IgD-negative memory B cell (primary cell): ENCODE measurements at regions not wholly inside any gene's neighbourhood (a gene's known extent, or its start where the extent isn't known, plus 50 kb on each side); places are given as distances from the start of the nearest gene placed in this dataset.
A peak's percentile ranks its signal among the peaks of the same experiment; 100 is the strongest.
"Not testable (repeated sequence)": the region's sequence is repeated elsewhere in the genome, so short reads cannot be mapped to it uniquely, and the experiment has no call there.

Experiments used
- H3K27ac Mint-ChIP-seq, 3 donors: one replicate each; pipeline ENCODE4 v1.8.0; 2020 to 2022; ENCODE audit warnings: mild to moderate bottlenecking in 3 of 3, mixed read lengths in 3 of 3, moderate library complexity in 1 of 3
- H3K27me3 Mint-ChIP-seq: one replicate; pipeline ENCODE4 v1.8.0; 2021; ENCODE audit warnings: mixed read lengths
- H3K36me3 Mint-ChIP-seq: one replicate; pipeline ENCODE4 v1.8.0; 2020; ENCODE audit warnings: mild to moderate bottlenecking, mixed read lengths
- H3K4me1 Mint-ChIP-seq, 3 donors: one replicate each; pipeline ENCODE4 v1.8.0; 2020 to 2022; ENCODE audit warnings: mixed read lengths in 3 of 3, mild to moderate bottlenecking in 1 of 3
- H3K4me3 Mint-ChIP-seq, 4 donors: one replicate each; pipeline ENCODE4 v1.8.0; 2020 to 2022; ENCODE audit warnings: mild to moderate bottlenecking in 4 of 4, mixed read lengths in 4 of 4, moderate library complexity in 3 of 4
- H3K9me3 Mint-ChIP-seq, 3 donors: one replicate each; pipeline ENCODE4 v1.8.0; 2020 to 2021; ENCODE audit warnings: mixed read lengths in 3 of 3, mild to moderate bottlenecking in 1 of 3

DNA sequence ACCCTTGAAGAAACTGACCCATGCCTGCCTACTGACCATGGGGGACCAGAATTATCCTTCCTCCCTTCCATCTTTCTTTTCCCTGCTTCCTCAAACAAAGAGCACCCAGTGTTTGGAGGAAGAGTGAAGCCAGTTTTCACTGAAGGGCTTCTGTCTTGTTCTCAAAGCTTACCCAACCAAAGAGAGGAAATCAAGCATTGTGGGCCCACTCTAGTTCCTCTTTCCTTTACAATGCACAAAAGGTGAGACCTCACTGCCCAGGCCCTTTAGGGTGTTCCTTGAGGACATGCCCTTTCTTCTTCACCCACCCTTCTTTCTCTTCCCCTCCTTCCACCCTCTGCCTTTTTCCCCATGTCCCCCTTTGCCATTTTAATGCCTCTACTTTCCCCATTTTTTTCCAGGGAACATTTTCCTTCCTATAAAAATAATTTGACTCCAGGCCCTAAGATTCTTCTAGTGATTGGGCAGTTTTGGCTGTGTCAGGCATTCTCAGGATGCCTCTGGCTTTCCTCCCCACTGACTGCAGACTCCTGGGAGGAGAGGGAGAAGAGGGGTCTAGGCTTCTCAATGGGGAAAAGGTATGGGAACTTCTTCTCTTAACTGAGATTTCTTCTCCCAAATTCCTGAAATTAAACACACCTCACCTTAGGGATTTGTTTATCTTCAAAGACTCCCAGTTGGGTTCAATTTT lies 126.6 kb upstream of the RMDN2 start:
- Mint-ChIP-seq H3K27me3 (no peaks in the 10 kb centered on the region), H3K4me3 (peak overlapping the region in 1 of 4 donors; percentile 61), H3K4me1 (peaks cover 7 to 12% (median 12%) of the 10 kb centered on the region in 3 donors), H3K9me3 (peaks cover 0 to 2% (median 0%) of the 10 kb centered on the region in 3 donors), H3K36me3 (no peaks in the 10 kb centered on the region), H3K27ac (peak overlapping the region in 2 of 3 donors; percentile 18)

DNA sequence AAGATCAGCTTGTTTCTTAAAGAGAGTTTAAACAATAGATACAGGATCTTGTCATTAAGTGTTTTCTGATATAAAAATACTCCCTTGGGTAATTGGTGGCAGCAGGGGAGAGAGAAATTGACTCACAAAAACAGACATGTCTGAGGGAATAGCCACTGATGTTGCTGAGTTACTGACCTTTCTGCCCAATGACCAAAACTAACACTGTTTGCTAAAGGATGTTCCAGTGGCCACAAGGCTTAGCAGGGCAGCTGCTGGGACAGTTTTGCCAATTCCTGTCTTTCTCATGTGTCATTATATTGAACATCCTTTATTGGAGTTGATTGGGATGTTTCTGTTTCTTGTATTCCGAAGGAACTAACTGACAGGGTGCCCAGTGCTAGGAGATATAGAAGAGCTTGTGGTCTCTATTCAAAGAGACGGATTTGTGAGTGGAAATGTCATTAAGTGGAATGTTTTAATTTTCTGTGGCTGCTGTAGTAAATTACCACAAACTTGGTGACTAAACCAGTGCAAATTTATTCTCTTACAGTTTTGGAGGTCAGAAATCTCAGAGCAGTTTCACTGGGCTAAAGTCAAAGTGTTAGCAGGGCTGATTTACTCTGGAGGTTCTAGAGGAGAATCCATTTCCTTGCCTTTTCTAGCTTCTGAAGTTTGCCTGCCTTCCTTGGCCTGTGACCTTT lies 124.8 kb upstream of the RMDN2 start:
- H3K9me3 Mint-ChIP-seq: no peaks in the 10 kb centered on the region
- H3K27ac Mint-ChIP-seq: peak overlapping the region in 1 of 3 donors; percentile 22
- no peaks in the 10 kb centered on the region for H3K36me3 Mint-ChIP-seq
- H3K27me3 Mint-ChIP-seq: no peaks in the 10 kb centered on the region
- H3K4me1 Mint-ChIP-seq: peaks cover 7 to 12% (median 12%) of the 10 kb centered on the region in 3 donors
- no peak overlapping the region for H3K4me3 Mint-ChIP-seq

- peaks cover 0 to 7% (median 0%) of the 10 kb centered on the region in 3 donors for H3K9me3 Mint-ChIP-seq
Measured at GRCh38 chr2:37802211-37802752, 122.8 kb upstream of the RMDN2 start.

DNA sequence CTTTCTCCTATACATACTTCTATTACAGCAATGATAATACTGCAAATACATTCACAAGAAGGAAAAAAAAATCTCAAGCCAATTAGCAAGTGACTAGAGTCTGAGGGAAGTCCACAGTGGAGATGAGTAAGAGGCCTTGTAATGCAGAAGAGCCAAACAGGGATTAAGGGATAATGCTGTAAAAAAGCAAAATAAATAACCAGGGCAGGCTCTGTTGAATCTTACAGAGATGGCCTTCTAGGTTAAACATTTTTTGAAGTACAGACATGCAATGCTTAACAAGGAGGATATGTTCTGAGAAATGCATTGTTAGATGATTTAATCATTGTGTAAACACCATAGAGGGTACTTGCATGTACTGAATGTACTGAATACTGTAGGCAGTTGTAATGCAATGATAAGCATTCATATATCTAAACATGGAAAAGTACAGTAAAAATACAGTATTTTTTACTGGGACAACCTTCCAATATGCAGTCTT lies 122.1 kb upstream of the RMDN2 start:
- Mint-ChIP-seq H3K27me3 (no peaks in the 10 kb centered on the region), H3K9me3 (peaks cover 0 to 9% (median 0%) of the 10 kb centered on the region in 3 donors), H3K4me1 (peaks cover 7 to 10% (median 9%) of the 10 kb centered on the region in 3 donors), H3K27ac (peak overlapping the region in 1 of 3 donors; percentile 0), H3K4me3 (no peak overlapping the region), H3K36me3 (no peaks in the 10 kb centered on the region)

More at GRCh38 chr2:37802211-37802752, 122.8 kb upstream of the RMDN2 start:
- no peaks in the 10 kb centered on the region for H3K36me3 Mint-ChIP-seq
- H3K4me3 Mint-ChIP-seq: no peak overlapping the region
- peaks cover 7 to 12% (median 11%) of the 10 kb centered on the region in 3 donors for H3K4me1 Mint-ChIP-seq
- H3K27me3 Mint-ChIP-seq: no peaks in the 10 kb centered on the region
- peak overlapping the region in 1 of 3 donors; percentile 0 for H3K27ac Mint-ChIP-seq

DNA sequence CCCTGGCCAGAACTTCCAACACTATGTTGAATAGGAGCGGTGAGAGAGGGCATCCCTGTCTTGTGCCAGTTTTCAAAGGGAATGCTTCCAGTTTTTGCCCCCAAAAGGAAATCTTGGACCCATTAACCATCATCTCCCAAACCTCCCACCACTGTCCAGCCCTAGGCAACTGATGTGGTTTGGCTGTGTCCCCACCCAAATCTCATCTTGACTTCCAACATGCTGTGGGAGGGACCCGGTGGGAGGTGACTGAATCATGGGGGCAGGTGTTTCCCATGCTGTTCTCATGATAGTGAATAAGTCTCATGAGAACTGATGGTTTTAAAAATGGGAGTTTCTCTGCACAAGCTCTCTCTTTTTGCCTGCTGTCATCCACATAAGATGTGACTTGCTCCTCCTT lies 119.1 kb upstream of the RMDN2 start:
- not testable (repeated sequence) for H3K4me1 Mint-ChIP-seq, H3K4me3 Mint-ChIP-seq, H3K27ac Mint-ChIP-seq, H3K36me3 Mint-ChIP-seq, H3K27me3 Mint-ChIP-seq, H3K9me3 Mint-ChIP-seq

GRCh38 chr2:37809525-37809924 lies 115.6 kb upstream of the RMDN2 start:
- Mint-ChIP-seq H3K4me3 (no peak overlapping the region), H3K27ac (no peak overlapping the region), H3K9me3 (peaks cover 0 to 9% (median 5%) of the 10 kb centered on the region in 3 donors), H3K4me1 (peaks cover 0 to 8% (median 5%) of the 10 kb centered on the region in 3 donors), H3K27me3 (peaks cover 2% of the 10 kb centered on the region), H3K36me3 (no peaks in the 10 kb centered on the region)

DNA sequence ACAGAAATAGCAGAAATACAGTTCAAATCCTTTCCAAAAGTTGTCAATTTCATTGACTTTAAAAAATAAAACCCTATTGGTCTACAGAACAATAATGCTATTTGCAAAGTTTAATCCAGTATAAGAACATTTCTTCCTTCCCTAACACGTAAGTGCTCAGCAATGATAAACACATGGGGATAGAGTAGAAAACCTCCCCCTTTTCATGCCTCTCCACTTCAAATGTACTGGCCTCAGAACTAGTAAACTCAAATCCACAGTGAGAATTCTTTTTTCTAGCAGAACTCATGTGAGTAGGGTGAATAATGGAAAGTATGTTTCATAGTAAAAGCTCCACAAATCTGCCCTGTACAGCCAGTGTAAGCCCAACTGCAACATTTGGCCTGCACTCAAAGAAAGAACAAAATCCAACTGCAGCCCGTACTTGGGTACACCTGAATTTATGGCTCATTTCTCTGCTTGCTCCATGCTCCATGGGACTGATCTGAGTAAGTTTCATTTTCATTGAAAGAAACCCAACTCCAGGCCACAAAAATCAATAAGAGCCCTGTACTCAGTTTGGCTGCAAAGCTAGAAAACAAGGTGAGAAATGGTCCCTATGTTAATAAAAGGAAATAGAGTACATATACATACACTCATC lies 115.0 kb upstream of the RMDN2 start:
- Mint-ChIP-seq H3K4me1 (peaks cover 0 to 8% (median 5%) of the 10 kb centered on the region in 3 donors), H3K27me3 (peaks cover 2% of the 10 kb centered on the region), H3K4me3 (no peak overlapping the region), H3K9me3 (peaks cover 0 to 9% (median 5%) of the 10 kb centered on the region in 3 donors), H3K36me3 (no peaks in the 10 kb centered on the region), H3K27ac (no peak overlapping the region)

DNA sequence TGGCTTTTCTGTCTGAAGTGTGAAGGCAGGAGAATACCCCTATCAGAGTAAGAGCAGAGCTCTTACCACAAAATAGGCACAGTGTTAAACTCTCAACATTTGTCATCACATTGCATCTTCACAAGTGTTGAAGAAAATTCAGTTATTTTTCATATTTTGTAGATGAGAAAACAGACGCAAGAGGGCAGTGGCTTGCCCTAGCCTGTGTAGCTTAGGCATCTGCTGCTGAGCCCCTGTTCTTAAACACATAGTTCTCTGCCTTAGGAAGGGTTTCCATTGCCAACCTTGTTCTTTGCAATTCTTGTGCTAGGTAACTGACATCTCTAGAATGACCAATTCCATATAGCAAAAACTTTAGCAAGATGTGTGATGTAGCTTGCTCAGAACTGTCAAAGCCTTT lies 112.7 kb upstream of the RMDN2 start:
- Mint-ChIP-seq H3K4me1 (peaks cover 0 to 8% (median 5%) of the 10 kb centered on the region in 3 donors), H3K4me3 (no peak overlapping the region)

GRCh38 chr2:37812941-37813730 lies 112.0 kb upstream of the RMDN2 start:
- Mint-ChIP-seq H3K36me3 (no peaks in the 10 kb centered on the region), H3K27ac (no peak overlapping the region), H3K9me3 (peaks cover 0 to 9% (median 0%) of the 10 kb centered on the region in 3 donors), H3K4me3 (no peak overlapping the region), H3K27me3 (peaks cover 2% of the 10 kb centered on the region), H3K4me1 (peaks cover 0 to 8% (median 5%) of the 10 kb centered on the region in 3 donors)

More for the DNA sequence above, 112.7 kb upstream of the RMDN2 start:
- Mint-ChIP-seq H3K27ac (no peak overlapping the region), H3K27me3 (peaks cover 2% of the 10 kb centered on the region), H3K9me3 (peaks cover 0 to 9% (median under 1%) of the 10 kb centered on the region in 3 donors), H3K36me3 (no peaks in the 10 kb centered on the region)

DNA sequence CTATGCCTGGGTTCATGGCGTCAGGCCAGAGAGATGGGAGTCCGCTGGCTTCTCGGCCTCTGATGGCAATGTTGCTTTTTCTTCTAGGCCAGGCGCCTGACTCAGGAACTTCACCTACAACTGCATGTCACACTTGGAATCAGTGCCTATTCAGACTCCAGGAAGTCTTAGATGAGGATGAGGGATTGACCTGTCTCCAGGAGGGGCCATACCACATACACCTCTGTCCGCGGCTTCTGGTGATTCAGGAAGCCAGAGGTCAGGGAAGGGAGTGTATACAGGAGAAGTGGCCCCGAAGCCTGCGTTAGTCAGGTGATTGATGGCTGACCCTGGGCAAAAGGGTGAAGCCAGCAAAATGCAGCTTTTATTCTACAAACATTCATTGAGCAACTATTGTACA lies 109.1 kb upstream of the RMDN2 start:
- Mint-ChIP-seq H3K9me3 (peaks cover 0 to 8% (median 4%) of the 10 kb centered on the region in 3 donors), H3K36me3 (no peaks in the 10 kb centered on the region), H3K4me3 (no peak overlapping the region), H3K4me1 (no peaks in the 10 kb centered on the region), H3K27me3 (no peaks in the 10 kb centered on the region), H3K27ac (no peak overlapping the region)

DNA sequence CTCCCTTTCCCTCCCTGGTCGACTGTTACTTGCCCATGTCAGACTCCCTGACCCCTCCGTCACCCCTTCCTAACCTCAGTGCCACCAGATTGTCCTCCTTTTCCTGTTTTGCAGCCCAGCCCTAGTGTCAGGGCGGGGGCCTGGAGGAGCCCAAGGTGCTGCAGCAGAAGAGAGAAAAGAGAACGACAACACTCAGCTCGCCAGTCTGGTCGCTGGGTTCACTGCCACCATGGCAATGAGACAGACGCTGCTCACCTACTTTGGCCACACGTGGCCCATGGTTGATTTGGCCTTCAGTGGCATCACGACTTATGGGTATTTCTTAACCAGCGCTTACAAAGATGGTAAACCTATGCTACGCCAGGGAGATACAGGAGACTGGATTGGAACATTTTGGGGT lies 108.4 kb upstream of the RMDN2 start:
- H3K9me3 Mint-ChIP-seq: peaks cover 0 to 10% (median 4%) of the 10 kb centered on the region in 3 donors
- H3K27me3 Mint-ChIP-seq: no peaks in the 10 kb centered on the region
- no peak overlapping the region for H3K27ac Mint-ChIP-seq
- H3K4me3 Mint-ChIP-seq: no peak overlapping the region
- H3K4me1 Mint-ChIP-seq: no peaks in the 10 kb centered on the region
- H3K36me3 Mint-ChIP-seq: no peaks in the 10 kb centered on the region

DNA sequence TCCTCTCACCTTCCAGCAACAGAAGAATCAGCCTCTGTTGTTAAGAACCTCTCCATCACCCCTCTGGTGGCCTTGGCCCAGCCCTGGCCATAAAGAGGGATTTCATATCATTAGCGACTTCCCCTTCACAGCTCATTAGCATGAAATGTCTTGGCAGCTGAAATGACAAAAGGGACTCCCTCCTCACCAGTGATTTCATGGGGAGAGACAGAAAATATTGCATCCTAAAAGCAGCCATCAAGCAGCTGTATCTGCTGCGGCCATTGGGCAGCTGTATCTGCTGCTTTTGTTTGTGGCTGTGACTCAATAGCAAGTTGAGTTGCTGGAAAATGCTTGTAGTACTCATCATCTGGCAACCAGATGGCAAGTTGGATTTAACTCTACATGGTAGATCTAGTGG lies 105.9 kb upstream of the RMDN2 start:
- Mint-ChIP-seq H3K4me1 (peaks cover 8 to 10% (median 9%) of the 10 kb centered on the region in 3 donors), H3K4me3 (no peak overlapping the region), H3K36me3 (no peaks in the 10 kb centered on the region), H3K9me3 (peaks cover 0 to 10% (median 4%) of the 10 kb centered on the region in 3 donors), H3K27me3 (no peaks in the 10 kb centered on the region), H3K27ac (no peak overlapping the region)

DNA sequence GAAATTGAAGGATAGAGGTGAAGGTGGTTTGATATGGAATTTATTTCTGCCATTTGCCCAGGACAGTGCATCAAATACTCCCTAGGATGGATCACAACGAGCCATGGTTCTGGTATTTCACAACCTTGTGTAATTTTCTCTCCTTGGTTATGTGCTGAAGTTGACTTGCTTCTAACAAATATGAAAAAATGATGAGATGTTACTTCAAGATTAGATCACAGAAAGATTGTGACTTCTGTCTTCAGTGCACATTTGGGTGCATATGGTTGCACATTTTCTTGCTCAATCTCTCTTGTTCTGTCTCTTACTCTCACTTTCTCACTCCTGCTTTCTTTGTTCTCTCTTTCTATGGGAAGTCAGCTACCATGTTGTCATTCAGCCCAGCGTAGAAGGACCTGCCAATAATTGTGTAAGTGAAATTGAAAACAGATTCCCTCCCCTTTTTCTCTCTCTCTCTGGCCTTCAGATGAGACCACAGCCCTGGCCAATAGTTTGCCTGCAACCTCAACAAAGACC lies 104.6 kb upstream of the RMDN2 start:
- peaks cover 0 to 10% (median 4%) of the 10 kb centered on the region in 3 donors for H3K9me3 Mint-ChIP-seq
- no peaks in the 10 kb centered on the region for H3K27me3 Mint-ChIP-seq
- H3K4me3 Mint-ChIP-seq: no peak overlapping the region
- no peak overlapping the region for H3K27ac Mint-ChIP-seq
- peaks cover 8 to 10% (median 9%) of the 10 kb centered on the region in 3 donors for H3K4me1 Mint-ChIP-seq
- H3K36me3 Mint-ChIP-seq: no peaks in the 10 kb centered on the region

- Mint-ChIP-seq H3K4me1 (peaks cover 8 to 14% (median 9%) of the 10 kb centered on the region in 3 donors), H3K4me3 (no peak overlapping the region), H3K27ac (no peak overlapping the region), H3K36me3 (no peaks in the 10 kb centered on the region), H3K9me3 (peaks cover 0 to 6% (median 4%) of the 10 kb centered on the region in 3 donors), H3K27me3 (no peaks in the 10 kb centered on the region)
Measured at GRCh38 chr2:37825586-37825985, 99.5 kb upstream of the RMDN2 start.
